DLD1 (cell line): ENCODE measurements at regions not wholly inside any gene's neighbourhood (a gene's known extent, or its start where the extent isn't known, plus 50 kb on each side); places are given as distances from the start of the nearest gene placed in this dataset.
"Not testable (repeated sequence)": the region's sequence is repeated elsewhere in the genome, so short reads cannot be mapped to it uniquely, and the experiment has no call there.

Experiments
- in situ Hi-C: cut with HindIII; loops from 2 replicates; pipeline ENCODE4 v1.10.0; 2017; ENCODE audit warnings: low sequenced_read_pairs

DNA sequence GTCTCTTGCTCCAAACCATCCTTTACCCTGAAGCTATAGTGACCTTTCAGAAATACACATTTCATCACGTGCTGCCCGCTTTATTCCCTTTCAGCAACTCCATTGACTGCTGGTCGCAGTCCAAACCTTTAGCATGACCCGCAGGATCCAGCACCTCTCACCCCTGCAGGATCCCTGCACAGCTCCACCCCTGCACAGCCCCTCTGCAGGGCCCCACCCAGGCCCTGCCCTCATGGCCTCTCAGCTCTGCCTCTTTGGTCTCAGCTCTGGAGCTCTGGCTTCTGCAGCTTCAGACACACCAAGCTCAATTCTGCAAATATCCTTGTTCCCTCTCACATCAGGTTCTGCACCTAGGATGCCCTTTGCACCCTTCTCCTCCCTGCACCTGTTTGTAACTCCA is 264.9 kb upstream of the C1orf174 start:
- in situ Hi-C loops, result no loop called here

GRCh38 chr1:4165686-4166300 is 265.7 kb upstream of the C1orf174 start:
- in situ Hi-C loops, result no loop called here

DNA sequence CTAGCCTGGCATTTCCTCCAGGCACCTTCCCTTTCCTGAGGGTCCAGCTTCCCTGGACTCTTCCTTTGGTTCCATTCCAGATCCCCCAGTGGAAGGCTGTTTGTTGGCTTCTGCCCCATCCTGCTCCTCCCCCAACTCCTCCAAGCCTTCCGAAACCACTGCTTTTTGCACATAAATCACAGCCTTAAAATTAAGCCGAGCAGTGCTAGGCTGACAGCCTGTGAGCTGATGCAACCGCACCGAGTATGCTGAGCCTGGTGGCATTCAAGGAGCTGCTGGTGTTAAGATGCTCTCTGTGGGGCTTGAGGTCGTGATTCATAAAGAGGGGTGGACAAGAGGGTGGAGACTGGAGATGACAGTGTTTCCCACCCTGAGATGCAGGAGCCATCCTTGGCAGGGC is 266.6 kb upstream of the C1orf174 start:
- in situ Hi-C loops, result no loop called here

DNA sequence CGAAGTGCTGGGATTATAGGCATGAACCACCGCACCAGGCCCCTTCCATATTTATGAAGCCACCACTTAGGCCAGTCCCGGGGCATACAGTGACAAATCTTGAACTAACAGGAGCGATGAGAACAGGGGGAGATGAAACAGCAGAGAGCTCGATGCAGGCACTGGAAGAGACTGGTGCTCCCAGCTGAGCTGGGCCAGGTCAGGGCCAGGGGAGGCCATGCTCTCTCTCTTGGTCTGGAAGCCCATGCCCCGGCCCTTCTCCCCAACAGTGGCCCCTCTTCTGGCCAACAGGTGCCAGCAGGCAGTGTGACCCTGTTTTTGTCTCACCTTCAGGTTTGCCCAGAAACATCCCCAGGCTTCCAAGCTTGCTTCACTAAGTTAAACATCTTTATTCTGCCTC is 269.9 kb upstream of the C1orf174 start:
- in situ Hi-C loops, result no loop called here

GRCh38 chr1:4170548-4171340 is 270.7 kb upstream of the C1orf174 start:
- in situ Hi-C loops, result no loop called here

- in situ Hi-C loops, result no loop called here
Measured at GRCh38 chr1:4171480-4172450, 271.7 kb upstream of the C1orf174 start.

- in situ Hi-C loops, result no loop called here
Measured at GRCh38 chr1:4172644-4173599, 272.9 kb upstream of the C1orf174 start.

DNA sequence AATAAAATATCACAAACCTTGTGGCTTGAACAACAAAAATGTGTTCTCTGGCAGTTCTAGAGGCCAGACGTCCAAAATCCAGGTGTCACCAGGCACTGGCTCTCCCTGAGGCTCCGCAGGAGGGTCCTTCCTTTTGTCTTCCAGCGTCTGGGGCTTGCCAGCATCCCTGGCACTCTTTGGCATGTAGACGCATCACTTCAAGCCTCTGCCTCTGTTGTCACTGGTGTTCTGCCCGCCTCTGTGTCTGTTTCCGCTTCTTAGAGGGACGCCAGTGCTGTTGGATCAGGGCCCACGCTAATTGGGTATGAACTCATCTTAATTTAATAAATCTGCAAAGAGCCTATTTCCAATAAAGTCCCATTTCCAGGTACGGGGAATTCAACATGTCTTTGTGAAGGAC is 273.7 kb upstream of the C1orf174 start:
- in situ Hi-C loops, result no loop called here

DNA sequence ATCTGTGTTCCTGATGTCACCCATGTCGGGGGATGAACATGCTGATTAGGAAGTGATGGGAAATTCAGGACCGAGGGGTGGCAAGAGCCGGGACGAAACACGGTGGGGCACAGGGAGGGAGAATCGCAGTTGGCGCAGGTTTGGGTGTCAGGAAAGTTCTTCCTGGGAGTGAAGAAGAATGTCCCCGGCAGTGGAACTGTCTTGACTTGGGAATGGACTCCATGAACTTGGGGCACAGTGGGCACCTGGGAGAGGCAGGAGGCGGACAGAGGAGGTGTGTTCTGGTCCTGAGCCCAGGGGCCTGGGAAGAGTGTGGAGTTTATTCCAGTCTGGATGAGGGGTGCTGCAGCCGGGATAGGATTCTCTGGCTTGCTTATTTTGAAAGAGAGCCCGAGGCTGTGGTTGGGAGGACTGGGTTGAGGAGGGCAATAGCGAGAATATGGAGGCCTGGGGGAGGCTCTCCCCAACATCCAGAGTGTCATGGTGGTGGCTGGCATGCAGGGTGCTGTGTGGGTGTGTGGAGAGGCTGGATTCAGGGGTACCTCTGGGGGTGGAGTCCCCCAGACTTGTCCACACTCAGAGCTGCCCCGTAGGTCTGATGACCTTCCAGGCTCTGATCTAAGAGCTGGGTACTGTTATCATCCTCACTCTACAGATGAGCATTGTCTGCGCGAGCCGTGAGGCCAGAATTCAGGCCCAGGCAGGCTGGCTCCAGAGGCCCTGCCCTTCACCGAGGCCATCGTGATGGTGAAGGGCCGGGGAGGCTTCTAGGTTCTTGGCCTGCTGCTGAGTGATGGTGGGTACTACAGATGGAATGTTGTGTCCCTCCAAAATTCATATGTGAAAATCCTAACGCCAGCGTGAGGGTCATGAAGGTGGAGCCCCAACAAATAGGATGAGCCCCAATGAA is 274.5 kb upstream of the C1orf174 start:
- in situ Hi-C loops, result no loop called here

DNA sequence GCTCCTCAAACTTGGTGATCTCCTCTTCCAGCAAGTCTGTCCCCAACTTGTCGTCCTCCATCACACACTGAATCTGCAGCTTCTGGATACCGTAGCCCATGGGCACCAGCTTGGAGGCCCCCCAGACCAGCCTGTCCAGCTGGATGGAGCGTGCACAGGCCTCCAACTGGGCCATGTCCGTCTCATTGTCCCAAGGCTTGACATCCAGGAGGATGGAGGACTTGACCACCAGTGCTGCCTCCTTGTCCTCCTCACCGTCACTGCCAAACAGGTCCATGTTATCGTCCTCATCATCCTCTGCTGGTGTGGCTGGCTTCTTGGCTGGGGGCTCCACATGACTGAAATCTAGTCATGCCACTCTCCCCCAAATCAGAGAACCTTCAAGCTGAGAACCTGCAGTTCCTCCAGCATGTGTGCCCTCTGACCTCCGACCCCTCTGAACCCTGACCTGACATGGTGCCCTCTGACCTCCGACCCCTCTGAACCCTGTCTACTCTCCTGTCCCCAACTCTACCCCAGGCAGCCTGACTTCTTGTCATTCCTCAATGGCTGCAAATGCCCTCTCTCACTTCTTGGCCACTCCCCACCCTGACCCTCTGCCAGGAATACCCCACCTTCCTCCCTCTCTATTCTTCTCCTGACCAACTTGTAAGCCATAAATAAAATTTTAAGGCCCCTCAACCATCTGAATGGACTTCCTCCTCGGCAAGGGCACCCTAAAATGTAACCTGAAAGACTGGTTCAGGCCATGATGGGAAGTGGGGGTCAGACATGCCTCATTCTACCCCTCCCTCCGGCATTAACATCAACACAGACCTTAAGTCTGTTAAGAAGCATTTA is 275.7 kb upstream of the C1orf174 start:
- in situ Hi-C loops, result no loop called here

- in situ Hi-C loops, result no loop called here
Measured at GRCh38 chr1:4176841-4177240, 276.8 kb upstream of the C1orf174 start.

GRCh38 chr1:4177425-4178150 is 277.5 kb upstream of the C1orf174 start:
- in situ Hi-C loops, result no loop called here

- in situ Hi-C loops, result no loop called here
Measured at GRCh38 chr1:4178501-4179113, 278.5 kb upstream of the C1orf174 start.

- in situ Hi-C loops, result no loop called here
Measured at GRCh38 chr1:4179914-4180735, 280.1 kb upstream of the C1orf174 start.

- in situ Hi-C loops, result not testable (repeated sequence)
Measured at GRCh38 chr1:4186486-4186885, 286.4 kb upstream of the C1orf174 start.

GRCh38 chr1:4203501-4203900 is 303.4 kb upstream of the C1orf174 start:
- in situ Hi-C loops, result no loop called here
